Keratinocyte (primary cell): ENCODE measurements at regions not wholly inside any gene's neighbourhood (a gene's known extent, or its start where the extent isn't known, plus 50 kb on each side); places are given as distances from the start of the nearest gene placed in this dataset.

ENCODE experiments used
- CTCF ChIP-seq, 3 experiments: IDR thresholded peaks in 1 of 3; conservative IDR thresholded peaks in 1 of 3; optimal IDR thresholded peaks in 1 of 3; 2 replicates in 2 of 3; 3 replicates in 1 of 3; pipeline versions ENCODE3 to v1.5.1; 2011; ENCODE audit warnings: low read length in 3 of 3, mild to moderate bottlenecking in 3 of 3, moderate library complexity in 2 of 3, control low read depth in 1 of 3, inconsistent platforms in 1 of 3; ENCODE audit not compliant: insufficient read depth in 2 of 3; ENCODE audit errors: extremely low read depth in 1 of 3
- EZH2 ChIP-seq: IDR thresholded peaks from one replicate; pipeline ENCODE4 v1.6.1; 2012; ENCODE audit warnings: inconsistent platforms, mild to moderate bottlenecking, low read length, moderate library complexity

- no peak for TF ChIP-seq CTCF (optimal IDR thresholded peaks at IDR 0.05 in 1 of 3, IDR thresholded peaks at IDR 0.05 in 1 of 3, conservative IDR thresholded peaks at IDR 0.05 in 1 of 3; ENCODE audit: extremely low read depth in 1 of 3, insufficient read depth in 2 of 3, low read length in 3 of 3)
- TF ChIP-seq EZH2 = no peak
Observed at GRCh38 chr7:136123352-136123751, 146.2 kb upstream of the MTPN start.
